ENCODE measurements at regions not wholly inside any gene's neighbourhood (a gene's known extent, or its start where the extent isn't known, plus 50 kb on each side); places are given as distances from the start of the nearest gene placed in this dataset.

DNA sequence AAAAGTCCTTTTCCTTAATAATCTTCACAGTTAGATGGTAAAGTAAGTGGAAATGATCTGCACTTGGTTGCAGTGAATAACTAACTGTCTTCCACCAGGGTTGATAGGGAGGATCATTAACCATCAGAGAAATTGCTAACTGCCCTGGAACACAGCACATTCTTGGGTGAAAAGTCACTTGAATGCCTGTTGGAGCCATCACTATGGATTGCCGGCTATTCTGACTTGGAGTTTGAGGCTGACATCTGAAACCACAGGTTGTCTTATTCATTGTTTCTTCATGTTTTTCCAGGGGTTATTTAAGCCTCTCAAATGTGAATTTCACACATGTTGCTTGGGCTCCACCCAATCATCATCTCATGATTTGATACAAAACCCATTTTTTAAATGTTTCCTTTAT, 901.4 kb downstream of the MCTP2 start:
- H3K9me2 ChIP-seq = no peaks in the 10 kb centered on the region
- POLR2A ChIA-PET = no interaction called here
- H3K4me2 ChIP-seq = no peak overlapping the region
- no peak overlapping the region for H2AFZ ChIP-seq (ENCODE audit: low read depth)
- no peaks in the 10 kb centered on the region for H3K9me3 ChIP-seq
- WGBS (ENCODE audit: low lambda C conversion rate) = 38% methylated on average over 1 of the region's 1 CpG
- H3K27me3 ChIP-seq (ENCODE audit: insufficient read depth) = no peaks in the 10 kb centered on the region
- DNase-seq = no peak
- CTCF ChIA-PET = no interaction called here
- H3K27ac ChIP-seq (ENCODE audit: low read depth in 2 of 2, low read length in 1 of 2) = no peak overlapping the region
- H4K20me1 ChIP-seq (ENCODE audit: insufficient read depth) = no peaks in the 10 kb centered on the region
- no peaks in the 10 kb centered on the region for H3K36me3 ChIP-seq (replicated peaks in 1 of 2; ENCODE audit: control insufficient read depth in 1 of 2, insufficient read depth in 2 of 2, low read length in 1 of 2)
- H3K4me1 ChIP-seq (ENCODE audit: control insufficient read depth in 1 of 2, insufficient read depth in 2 of 2, low read depth in 1 of 2, low read length in 1 of 2) = no peaks in the 10 kb centered on the region
- no peak overlapping the region for H3K9ac ChIP-seq
- no peaks in the 10 kb centered on the region for H3F3A ChIP-seq (replicated peaks; ENCODE audit: insufficient read depth)
- TF ChIP-seq NFIC (IDR thresholded peaks at IDR 0.05; ENCODE audit: borderline replicate concordance) (no peak), EP300 (IDR thresholded peaks at IDR 0.05; ENCODE audit: borderline replicate concordance in 1 of 2, low read depth in 1 of 2, low read length in 1 of 2) (no peak)
- no peaks in the 10 kb centered on the region for H3K79me2 ChIP-seq (ENCODE audit: insufficient read depth)
- no peak overlapping the region for H3K4me3 ChIP-seq (ENCODE audit: low read depth in 2 of 2, low read length in 1 of 2)

DNA sequence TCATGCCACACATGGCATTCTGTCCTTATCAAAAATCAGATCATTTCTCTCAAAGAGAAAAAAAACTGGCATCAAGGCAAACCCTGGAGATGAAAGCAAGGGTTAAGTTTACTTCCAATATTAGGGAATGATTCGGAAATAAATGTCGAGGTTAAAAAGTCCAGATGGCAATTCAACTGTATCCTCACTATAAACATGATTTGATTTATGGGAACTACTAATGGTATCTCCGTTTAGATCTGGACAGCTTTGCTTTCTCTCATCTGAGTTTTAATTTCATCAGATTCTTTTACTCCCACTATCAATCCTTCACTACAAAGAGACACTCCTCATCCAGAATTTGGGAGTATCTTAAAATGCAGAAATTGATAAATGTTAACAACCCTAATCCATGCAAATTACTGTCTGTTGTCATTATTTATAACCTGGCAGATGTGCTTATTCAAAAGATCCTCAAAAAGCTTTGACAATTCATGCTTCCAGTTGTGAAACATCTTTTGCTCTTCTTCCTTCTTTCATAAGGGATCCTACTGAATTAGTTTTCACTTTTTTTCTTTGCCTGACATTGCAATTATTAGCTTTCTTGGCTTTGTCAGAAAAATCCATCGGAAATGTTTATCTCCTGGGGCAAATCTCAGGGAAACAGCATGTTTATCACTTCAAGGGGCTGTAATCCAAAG, 903.2 kb downstream of the MCTP2 start:
- POLR2A ChIA-PET = no interaction called here
- Histone ChIP-seq H4K20me1 (ENCODE audit: insufficient read depth) (no peaks in the 10 kb centered on the region), H2AFZ (ENCODE audit: low read depth) (no peak overlapping the region), H3K4me2 (no peak overlapping the region), H3K27me3 (ENCODE audit: insufficient read depth) (no peaks in the 10 kb centered on the region), H3K9me2 (no peaks in the 10 kb centered on the region), H3F3A (replicated peaks; ENCODE audit: insufficient read depth) (no peaks in the 10 kb centered on the region), H3K4me3 (ENCODE audit: low read depth in 2 of 2, low read length in 1 of 2) (no peak overlapping the region), H3K79me2 (ENCODE audit: insufficient read depth) (no peaks in the 10 kb centered on the region), H3K9me3 (no peaks in the 10 kb centered on the region), H3K36me3 (replicated peaks in 1 of 2; ENCODE audit: control insufficient read depth in 1 of 2, insufficient read depth in 2 of 2, low read length in 1 of 2) (no peaks in the 10 kb centered on the region), H3K27ac (ENCODE audit: low read depth in 2 of 2, low read length in 1 of 2) (no peak overlapping the region), H3K4me1 (ENCODE audit: control insufficient read depth in 1 of 2, insufficient read depth in 2 of 2, low read depth in 1 of 2, low read length in 1 of 2) (no peaks in the 10 kb centered on the region), H3K9ac (no peak overlapping the region)
- 2% methylated on average over 4 of the region's 4 CpGs for WGBS (ENCODE audit: low lambda C conversion rate)
- CTCF ChIA-PET = no interaction called here
- no peak for DNase-seq
- TF ChIP-seq, protein P1, sequence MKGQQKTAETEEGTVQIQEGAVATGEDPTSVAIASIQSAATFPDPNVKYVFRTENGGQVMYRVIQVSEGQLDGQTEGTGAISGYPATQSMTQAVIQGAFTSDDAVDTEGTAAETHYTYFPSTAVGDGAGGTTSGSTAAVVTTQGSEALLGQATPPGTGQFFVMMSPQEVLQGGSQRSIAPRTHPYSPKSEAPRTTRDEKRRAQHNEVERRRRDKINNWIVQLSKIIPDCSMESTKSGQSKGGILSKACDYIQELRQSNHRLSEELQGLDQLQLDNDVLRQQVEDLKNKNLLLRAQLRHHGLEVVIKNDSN (IDR thresholded peaks at IDR 0.05; ENCODE audit: borderline replicate concordance, low read depth) = no peak
- TF ChIP-seq FOXM1 (IDR thresholded peaks at IDR 0.05; ENCODE audit: low read depth) (no peak), FOXJ3 (CRISPR knock-in tag; IDR thresholded peaks at IDR 0.05) (no peak), TEAD4 (IDR thresholded peaks at IDR 0.05; ENCODE audit: borderline replicate concordance, insufficient read depth) (no peak)
- TF ChIP-seq, protein P2, sequence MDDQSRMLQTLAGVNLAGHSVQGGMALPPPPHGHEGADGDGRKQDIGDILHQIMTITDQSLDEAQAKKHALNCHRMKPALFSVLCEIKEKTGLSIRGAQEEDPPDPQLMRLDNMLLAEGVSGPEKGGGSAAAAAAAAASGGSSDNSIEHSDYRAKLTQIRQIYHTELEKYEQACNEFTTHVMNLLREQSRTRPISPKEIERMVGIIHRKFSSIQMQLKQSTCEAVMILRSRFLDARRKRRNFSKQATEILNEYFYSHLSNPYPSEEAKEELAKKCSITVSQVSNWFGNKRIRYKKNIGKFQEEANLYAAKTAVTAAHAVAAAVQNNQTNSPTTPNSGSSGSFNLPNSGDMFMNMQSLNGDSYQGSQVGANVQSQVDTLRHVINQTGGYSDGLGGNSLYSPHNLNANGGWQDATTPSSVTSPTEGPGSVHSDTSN (IDR thresholded peaks at IDR 0.05) = no peak

DNA sequence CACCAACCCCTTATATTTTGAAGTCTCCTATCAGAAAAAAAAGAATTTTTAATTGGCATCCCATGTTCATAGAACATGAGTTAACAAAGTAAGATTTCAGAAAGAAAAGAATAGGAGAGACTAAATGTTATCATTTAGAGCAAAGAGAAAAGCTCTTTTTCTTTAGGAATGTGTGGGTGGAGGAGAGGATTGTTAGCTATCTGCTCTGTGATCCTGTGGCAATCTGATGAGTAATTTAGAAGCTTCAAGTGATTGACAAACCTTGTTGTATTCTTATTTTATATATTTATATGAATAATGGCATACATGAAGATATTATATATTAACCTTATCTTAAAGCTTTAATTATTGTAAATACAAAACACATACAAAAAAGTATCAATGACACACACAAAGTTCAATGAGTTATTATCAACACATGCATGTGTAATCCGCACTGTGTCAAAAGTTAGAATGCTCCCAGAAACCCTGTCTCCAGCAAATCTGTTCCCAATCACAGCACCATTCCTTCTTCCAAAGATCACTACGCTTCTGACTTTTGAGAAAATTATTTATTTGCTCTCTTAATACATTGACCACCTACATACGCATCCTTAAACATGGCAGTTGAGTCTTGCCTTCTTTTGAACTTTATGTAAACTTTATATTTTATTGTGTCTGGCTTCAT, 907.4 kb downstream of the MCTP2 start:
- Histone ChIP-seq H3K27ac (ENCODE audit: low read depth in 2 of 2, low read length in 1 of 2) (no peak overlapping the region), H3F3A (replicated peaks; ENCODE audit: insufficient read depth) (no peaks in the 10 kb centered on the region), H3K9me2 (no peaks in the 10 kb centered on the region), H3K27me3 (ENCODE audit: insufficient read depth) (no peaks in the 10 kb centered on the region), H3K36me3 (replicated peaks in 1 of 2; ENCODE audit: control insufficient read depth in 1 of 2, insufficient read depth in 2 of 2, low read length in 1 of 2) (no peaks in the 10 kb centered on the region), H3K79me2 (ENCODE audit: insufficient read depth) (no peaks in the 10 kb centered on the region), H3K4me2 (no peak overlapping the region), H3K4me3 (ENCODE audit: low read depth in 2 of 2, low read length in 1 of 2) (no peak overlapping the region), H3K4me1 (ENCODE audit: control insufficient read depth in 1 of 2, insufficient read depth in 2 of 2, low read depth in 1 of 2, low read length in 1 of 2) (no peaks in the 10 kb centered on the region), H4K20me1 (ENCODE audit: insufficient read depth) (no peaks in the 10 kb centered on the region), H2AFZ (ENCODE audit: low read depth) (no peak overlapping the region), H3K9me3 (no peaks in the 10 kb centered on the region), H3K9ac (no peak overlapping the region)
- ChIA-PET CTCF (no interaction called here), POLR2A (no interaction called here)
- 13% methylated on average over 3 of the region's 3 CpGs for WGBS (ENCODE audit: low lambda C conversion rate)
- DNase-seq = no peak
- TF ChIP-seq, protein P3, sequence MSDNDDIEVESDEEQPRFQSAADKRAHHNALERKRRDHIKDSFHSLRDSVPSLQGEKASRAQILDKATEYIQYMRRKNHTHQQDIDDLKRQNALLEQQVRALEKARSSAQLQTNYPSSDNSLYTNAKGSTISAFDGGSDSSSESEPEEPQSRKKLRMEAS (IDR thresholded peaks at IDR 0.05; ENCODE audit: low read depth) = no peak
- TF ChIP-seq, protein P2 (IDR thresholded peaks at IDR 0.05) = no peak
- TF ChIP-seq ELF1 (IDR thresholded peaks at IDR 0.05) = no peak
- TF ChIP-seq, protein P4, sequence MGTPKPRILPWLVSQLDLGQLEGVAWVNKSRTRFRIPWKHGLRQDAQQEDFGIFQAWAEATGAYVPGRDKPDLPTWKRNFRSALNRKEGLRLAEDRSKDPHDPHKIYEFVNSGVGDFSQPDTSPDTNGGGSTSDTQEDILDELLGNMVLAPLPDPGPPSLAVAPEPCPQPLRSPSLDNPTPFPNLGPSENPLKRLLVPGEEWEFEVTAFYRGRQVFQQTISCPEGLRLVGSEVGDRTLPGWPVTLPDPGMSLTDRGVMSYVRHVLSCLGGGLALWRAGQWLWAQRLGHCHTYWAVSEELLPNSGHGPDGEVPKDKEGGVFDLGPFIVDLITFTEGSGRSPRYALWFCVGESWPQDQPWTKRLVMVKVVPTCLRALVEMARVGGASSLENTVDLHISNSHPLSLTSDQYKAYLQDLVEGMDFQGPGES (IDR thresholded peaks at IDR 0.05; ENCODE audit: low read depth, low read length) = no peak
- TF ChIP-seq EZH2phosphoT487 (IDR thresholded peaks at IDR 0.05; ENCODE audit: borderline replicate concordance, low read depth) = no peak
- TF ChIP-seq RAD21 (IDR thresholded peaks at IDR 0.05; ENCODE audit: low read length) = no peak
- TF ChIP-seq, protein P1 (IDR thresholded peaks at IDR 0.05; ENCODE audit: borderline replicate concordance, low read depth) = no peak
- no peak for TF ChIP-seq RXRA (IDR thresholded peaks at IDR 0.05; ENCODE audit: borderline replicate concordance, low read depth)
- TF ChIP-seq TCF12 (IDR thresholded peaks at IDR 0.05) = no peak
- no peak for TF ChIP-seq RFX5 (IDR thresholded peaks at IDR 0.05; ENCODE audit: low read length)
- TF ChIP-seq GABPA (IDR thresholded peaks at IDR 0.05; ENCODE audit: low read depth) = no peak
- no peak for TF ChIP-seq NFIC (IDR thresholded peaks at IDR 0.05; ENCODE audit: borderline replicate concordance)
